ENCODE measurements at regions not wholly inside any gene's neighbourhood (a gene's known extent, or its start where the extent isn't known, plus 50 kb on each side); places are given as distances from the start of the nearest gene placed in this dataset.

DNA sequence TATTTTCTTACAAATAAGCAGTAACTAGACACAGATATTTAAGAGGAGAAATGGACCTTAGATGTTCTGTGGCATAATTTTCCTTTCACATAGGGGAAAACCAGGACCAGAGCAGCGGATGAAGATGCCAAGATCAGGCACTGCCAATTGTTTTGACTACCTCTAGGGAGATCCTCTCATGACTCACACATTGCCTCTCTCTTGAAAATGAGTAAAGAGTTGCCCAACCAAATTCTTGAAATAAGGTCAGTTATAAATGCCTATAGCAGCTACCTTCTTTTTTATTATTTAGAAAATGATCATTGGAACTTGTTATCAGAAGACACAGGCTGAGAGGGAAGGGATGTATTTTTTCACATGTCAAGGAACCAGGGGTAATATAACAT lies 263.4 kb upstream of the PLEKHG7 start:
- no peaks in the 10 kb centered on the region for H3K79me1 ChIP-seq (ENCODE audit: low read length)
- H4K5ac ChIP-seq (ENCODE audit: low read length), result no peak overlapping the region
- no peaks in the 10 kb centered on the region for H3K27me3 ChIP-seq (ENCODE audit: insufficient read depth, low read length, poor library complexity)
- no peaks in the 10 kb centered on the region for H3K79me2 ChIP-seq (ENCODE audit: control insufficient read depth, insufficient read depth, low read length)
- H3K4me2 ChIP-seq (ENCODE audit: low read length), result no peak overlapping the region
- no peaks in the 10 kb centered on the region for H3K4me1 ChIP-seq (ENCODE audit: control insufficient read depth, low read depth, low read length)
- no peak overlapping the region for H2BK120ac ChIP-seq (ENCODE audit: low read depth, low read length)
- no peak overlapping the region for H3K9ac ChIP-seq (ENCODE audit: low read length)
- no peak overlapping the region for H3K56ac ChIP-seq (ENCODE audit: low read length)
- H4K8ac ChIP-seq (ENCODE audit: low read depth, low read length), result no peak overlapping the region
- DNase-seq, result no peak
- WGBS (ENCODE audit: extremely low coverage, insufficient coverage, low lambda C conversion rate), result no CpG with 5 or more reads among the region's 1 CpG
- H2AK5ac ChIP-seq (ENCODE audit: low read length), result no peak overlapping the region
- H3K4me3 ChIP-seq (ENCODE audit: low read length), result no peak overlapping the region
- H3K36me3 ChIP-seq (ENCODE audit: control insufficient read depth, insufficient read depth, low read length), result no peaks in the 10 kb centered on the region
- H3K4ac ChIP-seq (ENCODE audit: low read depth, low read length), result no peak overlapping the region
- H3K23ac ChIP-seq (ENCODE audit: low read length), result no peak overlapping the region
- no peak overlapping the region for H2BK15ac ChIP-seq (replicated peaks; ENCODE audit: low read depth)
- no peak overlapping the region for H2BK5ac ChIP-seq (ENCODE audit: low read length)
- no peak overlapping the region for H3K27ac ChIP-seq (ENCODE audit: low read depth, low read length)
- H3K18ac ChIP-seq (ENCODE audit: low read length), result no peak overlapping the region

DNA sequence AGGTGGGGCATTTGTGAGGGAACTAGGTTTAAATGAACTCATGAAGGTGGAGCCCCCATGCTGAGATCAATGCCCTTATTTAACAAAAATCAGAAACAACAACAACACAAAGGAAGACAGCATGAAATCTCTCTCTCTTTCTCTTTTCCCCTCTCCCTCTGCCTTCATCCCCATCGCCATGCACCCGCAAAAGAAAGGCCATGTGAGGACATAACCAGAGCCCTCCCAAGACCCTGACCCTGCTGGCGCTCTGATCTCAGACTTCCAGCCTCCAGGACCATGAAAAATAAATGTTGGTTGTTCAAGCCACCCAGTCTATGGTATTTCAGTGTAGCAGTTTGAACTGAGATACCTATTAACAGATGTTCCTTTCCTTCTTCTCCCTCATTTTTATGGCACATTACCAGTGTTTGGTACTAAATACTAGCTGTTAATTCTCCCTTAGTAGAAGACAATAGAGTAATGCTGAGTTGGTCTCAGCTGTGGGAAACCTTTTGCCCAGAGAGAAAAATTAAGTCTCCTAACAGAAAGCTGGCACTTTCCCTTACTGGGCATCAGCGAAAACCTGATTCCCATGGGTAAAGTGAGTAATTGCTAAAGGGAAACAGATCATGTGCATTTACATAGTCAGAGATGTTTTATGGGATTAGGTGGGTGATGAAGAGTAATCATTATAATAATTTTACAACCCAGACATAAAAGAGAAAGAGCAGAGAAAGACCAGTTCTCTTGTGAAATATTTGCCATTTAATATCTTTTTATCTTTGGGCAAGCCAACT lies 264.0 kb upstream of the PLEKHG7 start:
- Histone ChIP-seq H3K18ac (ENCODE audit: low read length) (no peak overlapping the region), H2BK5ac (ENCODE audit: low read length) (no peak overlapping the region), H3K56ac (ENCODE audit: low read length) (no peak overlapping the region), H4K5ac (ENCODE audit: low read length) (no peak overlapping the region), H3K27me3 (ENCODE audit: insufficient read depth, low read length, poor library complexity) (no peaks in the 10 kb centered on the region), H4K8ac (ENCODE audit: low read depth, low read length) (no peak overlapping the region), H3K9ac (ENCODE audit: low read length) (no peak overlapping the region), H3K4me3 (ENCODE audit: low read length) (no peak overlapping the region), H3K36me3 (ENCODE audit: control insufficient read depth, insufficient read depth, low read length) (no peaks in the 10 kb centered on the region), H3K23ac (ENCODE audit: low read length) (no peak overlapping the region), H3K27ac (ENCODE audit: low read depth, low read length) (no peak overlapping the region), H3K79me2 (ENCODE audit: control insufficient read depth, insufficient read depth, low read length) (no peaks in the 10 kb centered on the region), H2AK5ac (ENCODE audit: low read length) (no peak overlapping the region), H2BK15ac (replicated peaks; ENCODE audit: low read depth) (no peak overlapping the region), H3K79me1 (ENCODE audit: low read length) (no peaks in the 10 kb centered on the region), H3K4me1 (ENCODE audit: control insufficient read depth, low read depth, low read length) (no peaks in the 10 kb centered on the region), H3K4ac (ENCODE audit: low read depth, low read length) (no peak overlapping the region), H2BK120ac (ENCODE audit: low read depth, low read length) (no peak overlapping the region), H3K4me2 (ENCODE audit: low read length) (no peak overlapping the region)
- no CpG with 5 or more reads among the region's 4 CpGs for WGBS (ENCODE audit: extremely low coverage, insufficient coverage, low lambda C conversion rate)
- DNase-seq, result no peak

DNA sequence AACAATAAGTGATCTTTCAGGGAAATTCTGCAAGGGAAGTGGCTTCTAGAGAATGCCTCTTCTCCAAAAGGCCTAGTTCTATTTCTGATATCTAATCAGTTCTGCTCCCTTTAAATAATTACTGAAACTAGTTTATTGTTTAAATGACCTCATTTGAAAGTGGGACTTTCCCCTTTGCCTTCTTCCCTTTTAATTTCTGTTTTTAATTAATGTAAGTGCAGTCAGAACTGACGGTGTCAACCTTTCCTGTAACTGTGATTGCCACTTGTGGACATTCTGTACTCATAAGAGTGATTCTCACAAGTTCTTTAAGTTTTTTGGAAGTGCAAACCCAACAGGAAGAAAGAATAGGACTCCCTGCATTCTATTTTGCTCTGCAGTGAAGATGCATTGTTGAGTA lies 265.3 kb upstream of the PLEKHG7 start:
- no peak overlapping the region for H2BK120ac ChIP-seq (ENCODE audit: low read depth, low read length)
- no peaks in the 10 kb centered on the region for H3K4me1 ChIP-seq (ENCODE audit: control insufficient read depth, low read depth, low read length)
- H3K79me2 ChIP-seq (ENCODE audit: control insufficient read depth, insufficient read depth, low read length), result no peaks in the 10 kb centered on the region
- no peak overlapping the region for H3K4me2 ChIP-seq (ENCODE audit: low read length)
- H3K4ac ChIP-seq (ENCODE audit: low read depth, low read length), result no peak overlapping the region
- H3K23ac ChIP-seq (ENCODE audit: low read length), result no peak overlapping the region
- H3K27me3 ChIP-seq (ENCODE audit: insufficient read depth, low read length, poor library complexity), result no peaks in the 10 kb centered on the region
- no peak overlapping the region for H3K18ac ChIP-seq (ENCODE audit: low read length)
- no CpG with 5 or more reads among the region's 1 CpG for WGBS (ENCODE audit: extremely low coverage, insufficient coverage, low lambda C conversion rate)
- H3K56ac ChIP-seq (ENCODE audit: low read length), result no peak overlapping the region
- no peaks in the 10 kb centered on the region for H3K79me1 ChIP-seq (ENCODE audit: low read length)
- no peaks in the 10 kb centered on the region for H3K36me3 ChIP-seq (ENCODE audit: control insufficient read depth, insufficient read depth, low read length)
- H4K8ac ChIP-seq (ENCODE audit: low read depth, low read length), result no peak overlapping the region
- no peak overlapping the region for H2BK5ac ChIP-seq (ENCODE audit: low read length)
- H3K4me3 ChIP-seq (ENCODE audit: low read length), result no peak overlapping the region
- no peak for DNase-seq
- H2AK5ac ChIP-seq (ENCODE audit: low read length), result no peak overlapping the region
- no peak overlapping the region for H3K9ac ChIP-seq (ENCODE audit: low read length)
- no peak overlapping the region for H3K27ac ChIP-seq (ENCODE audit: low read depth, low read length)
- no peak overlapping the region for H4K5ac ChIP-seq (ENCODE audit: low read length)
- H2BK15ac ChIP-seq (replicated peaks; ENCODE audit: low read depth), result no peak overlapping the region

DNA sequence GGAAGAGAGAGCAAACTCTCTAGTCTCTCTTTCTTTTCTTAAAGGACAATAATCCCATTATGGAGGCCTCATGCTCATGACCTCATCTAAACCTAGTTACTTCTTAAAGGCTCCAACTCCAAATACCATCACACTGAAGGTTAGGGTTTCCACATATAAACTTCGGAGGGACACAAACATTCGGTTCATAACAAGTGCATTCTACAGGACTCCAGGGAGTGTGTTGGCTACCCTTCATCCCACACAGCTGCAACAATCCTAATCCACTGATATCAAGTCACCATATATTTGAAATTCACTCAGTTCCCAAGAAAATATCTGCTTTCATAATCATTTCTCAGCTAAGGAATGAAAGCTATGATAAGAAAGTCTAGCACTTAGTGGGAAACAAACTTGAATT lies 265.9 kb upstream of the PLEKHG7 start:
- H3K9ac ChIP-seq (ENCODE audit: low read length), result no peak overlapping the region
- H3K4ac ChIP-seq (ENCODE audit: low read depth, low read length), result no peak overlapping the region
- no peak overlapping the region for H3K23ac ChIP-seq (ENCODE audit: low read length)
- no peaks in the 10 kb centered on the region for H3K36me3 ChIP-seq (ENCODE audit: control insufficient read depth, insufficient read depth, low read length)
- H3K79me1 ChIP-seq (ENCODE audit: low read length), result no peaks in the 10 kb centered on the region
- H3K79me2 ChIP-seq (ENCODE audit: control insufficient read depth, insufficient read depth, low read length), result no peaks in the 10 kb centered on the region
- H4K8ac ChIP-seq (ENCODE audit: low read depth, low read length), result no peak overlapping the region
- H3K4me1 ChIP-seq (ENCODE audit: control insufficient read depth, low read depth, low read length), result no peaks in the 10 kb centered on the region
- no peak overlapping the region for H3K4me3 ChIP-seq (ENCODE audit: low read length)
- H3K4me2 ChIP-seq (ENCODE audit: low read length), result no peak overlapping the region
- H3K27me3 ChIP-seq (ENCODE audit: insufficient read depth, low read length, poor library complexity), result no peaks in the 10 kb centered on the region
- no peak overlapping the region for H2BK120ac ChIP-seq (ENCODE audit: low read depth, low read length)
- no peak for DNase-seq
- no peak overlapping the region for H2BK15ac ChIP-seq (replicated peaks; ENCODE audit: low read depth)
- no peak overlapping the region for H2AK5ac ChIP-seq (ENCODE audit: low read length)
- H3K27ac ChIP-seq (ENCODE audit: low read depth, low read length), result no peak overlapping the region
- no peak overlapping the region for H2BK5ac ChIP-seq (ENCODE audit: low read length)
- no peak overlapping the region for H4K5ac ChIP-seq (ENCODE audit: low read length)
- no peak overlapping the region for H3K18ac ChIP-seq (ENCODE audit: low read length)
- no CpG with 5 or more reads among the region's 2 CpGs for WGBS (ENCODE audit: extremely low coverage, insufficient coverage, low lambda C conversion rate)
- H3K56ac ChIP-seq (ENCODE audit: low read length), result no peak overlapping the region

DNA sequence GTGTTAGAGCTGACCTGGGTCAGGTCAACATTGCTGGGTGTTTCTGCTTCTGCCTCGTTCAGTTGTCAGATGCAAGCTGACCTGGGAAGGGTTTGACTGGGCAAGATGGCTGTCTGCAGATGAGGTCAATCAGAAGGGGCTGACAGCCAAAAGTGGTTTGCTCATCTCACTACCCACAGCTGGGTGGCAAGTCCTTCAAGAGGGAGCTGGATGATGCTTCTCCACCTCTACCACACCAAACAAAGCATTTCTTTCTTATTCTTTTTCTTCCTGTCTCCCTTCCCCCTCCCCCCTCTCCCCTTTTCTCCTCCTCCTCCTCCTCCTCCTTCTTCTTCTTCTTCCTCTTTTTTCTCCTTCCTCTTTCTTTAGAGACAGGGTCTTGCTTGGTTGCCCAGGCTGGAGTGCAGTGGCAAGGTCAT lies 268.2 kb upstream of the PLEKHG7 start:
- Histone ChIP-seq H3K27me3 (ENCODE audit: insufficient read depth, low read length, poor library complexity) (no peaks in the 10 kb centered on the region), H2BK15ac (replicated peaks; ENCODE audit: low read depth) (no peak overlapping the region), H3K4me1 (ENCODE audit: control insufficient read depth, low read depth, low read length) (no peaks in the 10 kb centered on the region), H3K4me2 (ENCODE audit: low read length) (no peak overlapping the region), H3K9ac (ENCODE audit: low read length) (no peak overlapping the region), H4K5ac (ENCODE audit: low read length) (no peak overlapping the region), H3K36me3 (ENCODE audit: control insufficient read depth, insufficient read depth, low read length) (no peaks in the 10 kb centered on the region), H3K18ac (ENCODE audit: low read length) (no peak overlapping the region), H4K8ac (ENCODE audit: low read depth, low read length) (no peak overlapping the region), H3K79me2 (ENCODE audit: control insufficient read depth, insufficient read depth, low read length) (no peaks in the 10 kb centered on the region), H2BK5ac (ENCODE audit: low read length) (no peak overlapping the region), H3K27ac (ENCODE audit: low read depth, low read length) (no peak overlapping the region), H3K4ac (ENCODE audit: low read depth, low read length) (no peak overlapping the region), H2AK5ac (ENCODE audit: low read length) (no peak overlapping the region), H3K56ac (ENCODE audit: low read length) (no peak overlapping the region), H3K4me3 (ENCODE audit: low read length) (no peak overlapping the region), H3K79me1 (ENCODE audit: low read length) (no peaks in the 10 kb centered on the region), H3K23ac (ENCODE audit: low read length) (no peak overlapping the region), H2BK120ac (ENCODE audit: low read depth, low read length) (no peak overlapping the region)
- no CpG with 5 or more reads among the region's 1 CpG for WGBS (ENCODE audit: extremely low coverage, insufficient coverage, low lambda C conversion rate)
- DNase-seq, result no peak
